K562 (cell line): ENCODE measurements at regions not wholly inside any gene's neighbourhood (a gene's known extent, or its start where the extent isn't known, plus 50 kb on each side); places are given as distances from the start of the nearest gene placed in this dataset.

Experiments
- ATAC-seq: fragments of 200-7000 bp; cut with Tn5 transposase; 3 replicates; pipeline ENCODE4 v1.9.1; 2020; ENCODE audit warnings: moderate library complexity
- BruUV-seq: library from RNA; stranded (reverse); fragments of 400-500 nt; replicated peaks from 2 replicates; lab custom pipeline; 2021; lab: Mats Ljungman, UMichigan
- CTCF ChIA-PET: fragments of 300-600 bp; formaldehyde crosslinking; extraction: SDS; loops from one replicate; lab custom pipeline; 2021; ENCODE audit warnings: low intra/inter-chr PET ratio; lab: Yijun Ruan, JAX
- POLR2A ChIA-PET: fragments of 300-600, 350-650 bp; sonication (Branson Sonifier 250); formaldehyde crosslinking; extraction: SDS; loops from one replicate; lab custom pipeline; 2021; ENCODE audit warnings: antibody characterized with exemption, inconsistent platforms; lab: Yijun Ruan, JAX
- DNase-seq, 4 experiments: peaks; one replicate each; pipeline versions ENCODE4 v3.0.0 to v3.0.0-alpha.2; 2011 to 2018; ENCODE audit warnings: low spot score in 3 of 4, mixed read lengths in 3 of 4; ENCODE audit errors: extremely low read depth in 1 of 4
- FAIRE-seq: peaks from 2 replicates; lab custom pipeline; 2011; peaks lifted over from hg19 to GRCh38; lab: Jason Lieb, UNC
- H2AFZ ChIP-seq: 2 replicates; pipeline ENCODE4 v1.6.0; 2011; ENCODE audit warnings: low read depth, low read length, control low read depth, inconsistent platforms
- H3K27ac ChIP-seq: fragments of 200-600 bp; 3 replicates; pipeline ENCODE4 v1.8.0; 2011; ENCODE audit warnings: low read depth, mild to moderate bottlenecking, control low read depth, inconsistent platforms, low read length, moderate library complexity, mixed read lengths; ENCODE audit errors: extremely low read depth
- H3K27me3 ChIP-seq, 2 experiments: fragments of 300-600 bp in 1 of 2; 2 replicates in 1 of 2; 3 replicates in 1 of 2; pipeline versions ENCODE4 v1.6.0 to v1.8.0; 2011; ENCODE audit warnings: inconsistent platforms in 2 of 2, low read length in 2 of 2, mild to moderate bottlenecking in 1 of 2, mixed read lengths in 1 of 2, moderate library complexity in 1 of 2; ENCODE audit not compliant: control insufficient read depth in 2 of 2, insufficient read depth in 2 of 2
- H3K36me3 ChIP-seq: fragments of 300-600 bp; 3 replicates; pipeline ENCODE4 v1.8.0; 2011; ENCODE audit warnings: mild to moderate bottlenecking, low read length, inconsistent platforms; ENCODE audit not compliant: control insufficient read depth, insufficient read depth
- H3K4me1 ChIP-seq, 2 experiments: fragments of 200-600 bp in 1 of 2; replicated peaks in 1 of 2; 2 replicates in 1 of 2; 3 replicates in 1 of 2; pipeline versions ENCODE4 v1.5.1 to v1.8.0; 2011; ENCODE audit warnings: inconsistent platforms in 2 of 2, low read length in 2 of 2, mild to moderate bottlenecking in 1 of 2, mixed read lengths in 1 of 2, moderate library complexity in 1 of 2; ENCODE audit not compliant: control insufficient read depth in 2 of 2, insufficient read depth in 2 of 2
- H3K4me2 ChIP-seq: 2 replicates; pipeline ENCODE4 v1.6.1; 2011; ENCODE audit warnings: low read length, control low read depth, inconsistent platforms, mixed read lengths; ENCODE audit not compliant: insufficient read depth
- H3K4me3 ChIP-seq: fragments of 200-600 bp; sonication (generic), shearing (Covaris generic); 2 replicates; pipeline ENCODE4 v1.5.1; 2016; ENCODE audit warnings: control low read depth, inconsistent platforms
- H3K79me2 ChIP-seq: fragments of 200-600 bp; 3 replicates; pipeline ENCODE4 v1.8.0; 2011; ENCODE audit warnings: low read length, inconsistent platforms; ENCODE audit not compliant: control insufficient read depth, insufficient read depth
- H3K9ac ChIP-seq, 2 experiments: 2 replicates each; pipeline versions ENCODE4 v1.6.0 to v1.6.1; 2011; ENCODE audit warnings: low read depth in 2 of 2, low read length in 2 of 2, control low read depth in 1 of 2, inconsistent platforms in 1 of 2, mild to moderate bottlenecking in 1 of 2, mixed read lengths in 1 of 2; ENCODE audit not compliant: insufficient read depth in 1 of 2
- H3K9me1 ChIP-seq: one replicate; pipeline ENCODE4 v1.6.0; 2011; ENCODE audit warnings: inconsistent platforms, mild to moderate bottlenecking, low read length, moderate library complexity; ENCODE audit not compliant: control insufficient read depth, insufficient read depth
- H3K9me3 ChIP-seq: replicated peaks from 2 replicates; pipeline ENCODE4 v1.5.1; 2011; ENCODE audit warnings: low read depth, low read length, inconsistent platforms; ENCODE audit not compliant: control insufficient read depth, insufficient read depth
- H4K20me1 ChIP-seq: replicated peaks from 2 replicates; pipeline ENCODE4 v1.6.1; 2011; ENCODE audit warnings: low read length, inconsistent platforms, mixed read lengths; ENCODE audit not compliant: control insufficient read depth, insufficient read depth
- BRCA1 ChIP-seq, 2 experiments: fragments of 450-650 bp in 1 of 2; sonication (generic) in 1 of 2; formaldehyde crosslinking in 1 of 2; IDR thresholded peaks; 2 replicates each; pipeline versions ENCODE4 v1.5.0 to v1.6.1; 2017 to 2020; ENCODE audit warnings: mild to moderate bottlenecking in 1 of 2, missing genetic modification reagents in 1 of 2
- CCAR2 ChIP-seq: fragments of 200-400 bp; formaldehyde crosslinking; IDR thresholded peaks from 2 replicates; pipeline ENCODE4 v1.6.1; 2017; ENCODE audit warnings: mild to moderate bottlenecking, low read depth, low read length
- KDM4B ChIP-seq, 2 experiments: fragments of 450-650 bp in 1 of 2; sonication (generic) in 1 of 2; IDR thresholded peaks; 2 replicates each; pipeline ENCODE4 v1.6.1; 2016 to 2017; ENCODE audit warnings: borderline replicate concordance in 2 of 2, antibody characterized with exemption in 1 of 2, low read depth in 1 of 2, mild to moderate bottlenecking in 1 of 2
- LCOR ChIP-seq: sonication (generic); formaldehyde crosslinking; IDR thresholded peaks from 2 replicates; pipeline ENCODE4 v1.8.0; 2022; ENCODE audit warnings: mild to moderate bottlenecking, missing genetic modification reagents
- MYBL2 ChIP-seq, 2 experiments: fragments of 450-650 bp in 1 of 2; sonication (generic) in 1 of 2; formaldehyde crosslinking in 1 of 2; IDR thresholded peaks; 2 replicates each; pipeline versions ENCODE4 v1.6.1 to v1.8.1; 2017 to 2022; ENCODE audit warnings: borderline replicate concordance in 1 of 2, inconsistent platforms in 1 of 2, low read depth in 1 of 2, mild to moderate bottlenecking in 1 of 2, missing genetic modification reagents in 1 of 2, moderate library complexity in 1 of 2
- NCOA6 ChIP-seq: fragments of 450-650 bp; IDR thresholded peaks from 2 replicates; pipeline ENCODE4 v1.6.1; 2017; ENCODE audit warnings: mild to moderate bottlenecking
- NCOR1 ChIP-seq: fragments of 450-650 bp; IDR thresholded peaks from 2 replicates; pipeline ENCODE4 v1.6.1; 2016; ENCODE audit warnings: mild to moderate bottlenecking, moderate library complexity
- SP2 ChIP-seq: IDR thresholded peaks from 2 replicates; pipeline ENCODE4 v1.6.1; 2011; ENCODE audit warnings: mild to moderate bottlenecking, low read depth, low read length, moderate library complexity; ENCODE audit not compliant: poor library complexity, severe bottlenecking; ENCODE audit errors: extremely low read depth
- TEAD2 ChIP-seq: fragments of 450-650 bp; IDR thresholded peaks from 2 replicates; pipeline ENCODE4 v1.6.1; 2016; ENCODE audit warnings: missing genetic modification characterization, control low read depth, missing compliant biosample characterization
- ZC3H4 ChIP-seq: sonication (generic); formaldehyde crosslinking; IDR thresholded peaks from 2 replicates; pipeline ENCODE4 v1.9.0; 2021; ENCODE audit warnings: missing genetic modification reagents, borderline replicate concordance
- ZNF778 ChIP-seq: fragments of 450-650 bp; formaldehyde crosslinking; IDR thresholded peaks from 2 replicates; pipeline ENCODE4 v1.4.0; 2020; ENCODE audit warnings: mild to moderate bottlenecking, moderate library complexity
- WGBS: fragments of 100-300 bp; shearing (Covaris generic); methylation state at CpG from one replicate; pipeline ENCODE4 v1.1.6; 2016; ENCODE audit warnings: low coverage, mixed read lengths; ENCODE audit not compliant: insufficient coverage; ENCODE audit errors: missing lambda C conversion rate; 5-methylcytosine and 5-hydroxymethylcytosine counted together
- in situ Hi-C: fragments of 300-500 bp; cut with MboI; formaldehyde crosslinking; loops from 4 replicates; pipeline ENCODE4 v1.15.0; 2018; ENCODE audit warnings: inconsistent platforms, mixed read lengths
- intact Hi-C: fragments of 100-400 bp; cut with micrococcal nuclease; formaldehyde crosslinking; loops from 2 replicates; pipeline ENCODE4 v1.14.2; 2022
- TF ChIP-seq, protein P1 (sequence below), 2 experiments: fragments of 450-650 bp; IDR thresholded peaks; 2 replicates each; pipeline ENCODE4 v1.6.1; 2018; ENCODE audit warnings: mild to moderate bottlenecking in 2 of 2, low read depth in 1 of 2; ENCODE audit not compliant: partially characterized antibody in 2 of 2
- TF ChIP-seq, protein P2 (sequence below): IDR thresholded peaks from 3 replicates; pipeline ENCODE4 v1.6.1; 2011; ENCODE audit warnings: borderline replicate concordance, mild to moderate bottlenecking; ENCODE audit not compliant: insufficient read length, insufficient read depth

DNA sequence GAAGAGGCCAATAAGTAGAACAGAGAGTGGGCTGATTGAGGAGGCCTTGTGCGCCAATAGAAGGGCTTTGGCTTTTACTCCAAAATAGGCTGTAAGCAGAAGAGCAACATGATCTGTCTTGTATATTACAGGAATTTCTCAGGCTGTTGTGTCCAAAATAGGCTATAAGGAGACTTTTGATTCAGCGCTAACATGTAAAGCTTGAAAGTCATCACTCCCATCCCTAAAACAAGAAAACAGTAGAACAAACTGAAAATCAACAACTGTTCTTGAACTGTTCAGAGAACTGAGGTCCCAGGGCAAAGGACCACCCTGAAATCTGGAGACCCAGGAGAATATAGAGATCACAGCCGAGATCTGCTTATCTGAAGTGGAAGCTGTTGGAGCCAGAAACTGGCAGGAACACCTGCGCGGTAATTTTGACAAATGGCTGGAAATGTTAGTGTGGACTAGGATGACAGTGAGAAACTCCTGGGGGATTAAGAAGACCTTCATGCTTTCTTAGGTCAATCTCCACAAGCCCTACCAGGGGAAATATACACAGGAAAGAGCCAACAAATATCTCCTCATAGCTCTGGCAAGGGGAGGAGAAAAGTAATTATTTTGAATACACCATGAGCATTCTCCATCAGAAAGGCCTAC, 258.6 kb downstream of the RBM43 start (continued):
- TF ChIP-seq, protein P1, sequence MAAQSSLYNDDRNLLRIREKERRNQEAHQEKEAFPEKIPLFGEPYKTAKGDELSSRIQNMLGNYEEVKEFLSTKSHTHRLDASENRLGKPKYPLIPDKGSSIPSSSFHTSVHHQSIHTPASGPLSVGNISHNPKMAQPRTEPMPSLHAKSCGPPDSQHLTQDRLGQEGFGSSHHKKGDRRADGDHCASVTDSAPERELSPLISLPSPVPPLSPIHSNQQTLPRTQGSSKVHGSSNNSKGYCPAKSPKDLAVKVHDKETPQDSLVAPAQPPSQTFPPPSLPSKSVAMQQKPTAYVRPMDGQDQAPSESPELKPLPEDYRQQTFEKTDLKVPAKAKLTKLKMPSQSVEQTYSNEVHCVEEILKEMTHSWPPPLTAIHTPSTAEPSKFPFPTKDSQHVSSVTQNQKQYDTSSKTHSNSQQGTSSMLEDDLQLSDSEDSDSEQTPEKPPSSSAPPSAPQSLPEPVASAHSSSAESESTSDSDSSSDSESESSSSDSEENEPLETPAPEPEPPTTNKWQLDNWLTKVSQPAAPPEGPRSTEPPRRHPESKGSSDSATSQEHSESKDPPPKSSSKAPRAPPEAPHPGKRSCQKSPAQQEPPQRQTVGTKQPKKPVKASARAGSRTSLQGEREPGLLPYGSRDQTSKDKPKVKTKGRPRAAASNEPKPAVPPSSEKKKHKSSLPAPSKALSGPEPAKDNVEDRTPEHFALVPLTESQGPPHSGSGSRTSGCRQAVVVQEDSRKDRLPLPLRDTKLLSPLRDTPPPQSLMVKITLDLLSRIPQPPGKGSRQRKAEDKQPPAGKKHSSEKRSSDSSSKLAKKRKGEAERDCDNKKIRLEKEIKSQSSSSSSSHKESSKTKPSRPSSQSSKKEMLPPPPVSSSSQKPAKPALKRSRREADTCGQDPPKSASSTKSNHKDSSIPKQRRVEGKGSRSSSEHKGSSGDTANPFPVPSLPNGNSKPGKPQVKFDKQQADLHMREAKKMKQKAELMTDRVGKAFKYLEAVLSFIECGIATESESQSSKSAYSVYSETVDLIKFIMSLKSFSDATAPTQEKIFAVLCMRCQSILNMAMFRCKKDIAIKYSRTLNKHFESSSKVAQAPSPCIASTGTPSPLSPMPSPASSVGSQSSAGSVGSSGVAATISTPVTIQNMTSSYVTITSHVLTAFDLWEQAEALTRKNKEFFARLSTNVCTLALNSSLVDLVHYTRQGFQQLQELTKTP (IDR thresholded peaks at IDR 0.05; ENCODE audit: low read depth in 1 of 2, partially characterized antibody in 2 of 2): no peak
- TF ChIP-seq KDM4B (IDR thresholded peaks at IDR 0.05; ENCODE audit: borderline replicate concordance in 2 of 2, low read depth in 1 of 2) (no peak), ZNF778 (CRISPR knock-in tag) (no peak)
- TF ChIP-seq, all 486 proteins: peak for 0

DNA sequence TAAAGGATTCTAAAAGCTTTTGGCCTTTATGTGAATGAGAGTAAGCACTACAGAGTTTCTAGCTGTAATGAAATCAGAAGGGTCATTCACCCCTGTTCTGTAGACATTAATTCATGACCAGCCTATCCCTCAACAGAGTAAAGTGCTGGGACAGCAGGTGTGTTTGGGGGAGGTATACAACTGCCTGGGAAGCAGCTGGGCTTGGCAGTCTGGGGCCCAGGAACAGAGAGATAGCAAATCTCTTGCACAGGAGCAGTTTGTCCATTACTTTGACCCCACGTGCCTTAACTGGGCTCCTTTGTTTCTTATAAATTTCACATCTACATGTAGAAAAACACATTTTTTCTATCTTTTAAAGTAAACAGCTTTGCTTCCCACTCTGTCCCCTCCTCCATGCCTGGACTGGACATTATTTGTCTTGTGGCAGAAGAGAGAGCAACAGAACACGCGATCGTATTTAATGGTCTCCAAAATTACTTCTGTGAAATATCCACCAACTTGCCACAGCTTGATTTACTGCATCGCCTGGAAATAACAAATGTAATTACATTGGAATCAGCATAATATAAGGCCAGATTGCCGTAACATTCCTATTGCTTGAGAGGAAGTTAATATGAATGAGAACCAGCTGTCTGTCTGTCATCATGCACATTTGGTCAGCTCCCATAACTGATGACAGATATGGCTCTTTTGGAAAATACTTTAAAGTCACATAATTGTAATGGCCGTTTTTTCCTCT, 263.8 kb downstream of the RBM43 start:
- intact Hi-C loops: no loop called here
- in situ Hi-C loops: no loop called here
- no peak for FAIRE-seq

More for the DNA sequence above, 263.8 kb downstream of the RBM43 start:
- no peaks in the 10 kb centered on the region for H4K20me1 ChIP-seq
- H3K9me3 ChIP-seq: 0 out of 2 replicates have a peak, but pooled peaks cover under 1% of the 10 kb centered on the region
- H3K79me2 ChIP-seq: no peaks in the 10 kb centered on the region
- ATAC-seq: no peak
- CTCF ChIA-PET: no interaction called here
- H3K4me2 ChIP-seq: no peak overlapping the region
- 0% methylated on average over 7 of the region's 7 CpGs for WGBS
- no peak overlapping the region for H3K9ac ChIP-seq
- H2AFZ ChIP-seq: no peak overlapping the region
- TF ChIP-seq, protein P2, sequence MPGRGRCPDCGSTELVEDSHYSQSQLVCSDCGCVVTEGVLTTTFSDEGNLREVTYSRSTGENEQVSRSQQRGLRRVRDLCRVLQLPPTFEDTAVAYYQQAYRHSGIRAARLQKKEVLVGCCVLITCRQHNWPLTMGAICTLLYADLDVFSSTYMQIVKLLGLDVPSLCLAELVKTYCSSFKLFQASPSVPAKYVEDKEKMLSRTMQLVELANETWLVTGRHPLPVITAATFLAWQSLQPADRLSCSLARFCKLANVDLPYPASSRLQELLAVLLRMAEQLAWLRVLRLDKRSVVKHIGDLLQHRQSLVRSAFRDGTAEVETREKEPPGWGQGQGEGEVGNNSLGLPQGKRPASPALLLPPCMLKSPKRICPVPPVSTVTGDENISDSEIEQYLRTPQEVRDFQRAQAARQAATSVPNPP: no peak
- no peak for TF ChIP-seq BRCA1 (IDR thresholded peaks at IDR 0.05)
- TF ChIP-seq BRCA1 (CRISPR knock-in tag; IDR thresholded peaks at IDR 0.05): no peak
- TF ChIP-seq NCOA6: no peak
- TF ChIP-seq SP2: no peak
- no peak for TF ChIP-seq MYBL2 (IDR thresholded peaks at IDR 0.05; ENCODE audit: low read depth)
- no peak for TF ChIP-seq MYBL2 (CRISPR knock-in tag; IDR thresholded peaks at IDR 0.05; ENCODE audit: borderline replicate concordance)
- TF ChIP-seq TEAD2 (tag): no peak
- no peak for TF ChIP-seq CCAR2
- TF ChIP-seq ZC3H4 (CRISPR knock-in tag): no peak
- TF ChIP-seq LCOR: no peak
- no peak for TF ChIP-seq NCOR1
- BruUV-seq: no TSS peak
- POLR2A ChIA-PET: interaction anchor here (0.5 to 1.3 kb wide), 2 partner anchors 13 to 176 kb away, joined by 3 read pairs; no protein-coding TSS in a partner anchor
- H3K36me3 ChIP-seq: no peaks in the 10 kb centered on the region
- H3K27ac ChIP-seq: no peak overlapping the region
- no peak overlapping the region for H3K4me3 ChIP-seq
- H3K9me1 ChIP-seq: no peaks in the 10 kb centered on the region
- H3K4me1 ChIP-seq: no peaks in the 10 kb centered on the region
- no peak for DNase-seq
- no peaks in the 10 kb centered on the region for H3K27me3 ChIP-seq
